Vagina (tissue), 2 donors: ENCODE measurements at regions not wholly inside any gene's neighbourhood (a gene's known extent, or its start where the extent isn't known, plus 50 kb on each side); places are given as distances from the start of the nearest gene placed in this dataset.

Experiments
- CTCF ChIP-seq, 3 experiments: fragments of 450-650 bp in 2 of 3; fragments of 200-600 bp in 1 of 3; sonication (generic) in 1 of 3; IDR thresholded peaks; one replicate each; pipeline ENCODE4 v1.5.1; 2017 to 2019; ENCODE audit warnings: antibody characterized with exemption in 3 of 3, mild to moderate bottlenecking in 2 of 3, moderate library complexity in 2 of 3
- POLR2A ChIP-seq, 2 donors: fragments of 450-650 bp; IDR thresholded peaks; one replicate each; pipeline ENCODE4 v1.6.1; 2017; ENCODE audit warnings: antibody characterized with exemption in 2 of 2, mild to moderate bottlenecking in 2 of 2, moderate library complexity in 2 of 2
- POLR2AphosphoS5 ChIP-seq, 2 donors: sonication (generic); formaldehyde crosslinking; IDR thresholded peaks; one replicate each; pipeline ENCODE4 v1.9.0; 2017; ENCODE audit warnings: antibody characterized with exemption in 2 of 2, mild to moderate bottlenecking in 2 of 2, low read depth in 1 of 2; ENCODE audit not compliant: insufficient read depth in 1 of 2

- TF ChIP-seq POLR2A (IDR thresholded peaks at IDR 0.05) = no peak
- TF ChIP-seq CTCF (IDR thresholded peaks at IDR 0.05) = no peak
- no peak for TF ChIP-seq POLR2AphosphoS5 (IDR thresholded peaks at IDR 0.05; ENCODE audit: insufficient read depth in 1 of 2, low read depth in 1 of 2)
Observed at GRCh38 chr13:22118158-22118557, 447.3 kb downstream of the FGF9 start.
